ENCODE measurements at regions not wholly inside any gene's neighbourhood (a gene's known extent, or its start where the extent isn't known, plus 50 kb on each side); places are given as distances from the start of the nearest gene placed in this dataset.
A peak's percentile ranks its signal among the peaks of the same experiment; 100 is the strongest.
"Not testable (repeated sequence)": the region's sequence is repeated elsewhere in the genome, so short reads cannot be mapped to it uniquely, and the experiment has no call there.

- DNase-seq: no peak
These were observed 196.1 kb upstream of the FLRT2 start for GRCh38 chr14:85333841-85334240.

GRCh38 chr14:85334316-85334715 lies 195.6 kb upstream of the FLRT2 start:
- no peak for DNase-seq

GRCh38 chr14:85336257-85336656 lies 193.7 kb upstream of the FLRT2 start:
- no peak for DNase-seq

- no peak for DNase-seq
These were observed 193.1 kb upstream of the FLRT2 start for GRCh38 chr14:85336817-85337216.

- DNase-seq: no peak
These were observed 191.0 kb upstream of the FLRT2 start for GRCh38 chr14:85338895-85339294.

- no peak for DNase-seq
These were observed 186.9 kb upstream of the FLRT2 start for GRCh38 chr14:85342858-85343607.

- DNase-seq: no peak
These were observed 185.8 kb upstream of the FLRT2 start for GRCh38 chr14:85344171-85344570.

- no peak for DNase-seq
These were observed 184.9 kb upstream of the FLRT2 start for GRCh38 chr14:85344847-85345570.

- DNase-seq: no peak
These were observed 179.3 kb upstream of the FLRT2 start for GRCh38 chr14:85350667-85351066.

GRCh38 chr14:85352588-85352987 lies 177.4 kb upstream of the FLRT2 start:
- not testable (repeated sequence) for DNase-seq

GRCh38 chr14:85357120-85357519 lies 172.8 kb upstream of the FLRT2 start:
- DNase-seq: no peak

GRCh38 chr14:85358136-85358785 lies 171.7 kb upstream of the FLRT2 start:
- DNase-seq: no peak

- DNase-seq: no peak
These were observed 170.4 kb upstream of the FLRT2 start for GRCh38 chr14:85359505-85359904.

GRCh38 chr14:85363358-85363757 lies 166.6 kb upstream of the FLRT2 start:
- no peak for DNase-seq

- peak; percentile 2 for DNase-seq
These were observed 163.7 kb upstream of the FLRT2 start for GRCh38 chr14:85366226-85366625.

- DNase-seq: no peak
These were observed 149.1 kb upstream of the FLRT2 start for GRCh38 chr14:85380881-85381280.

- DNase-seq: no peak
These were observed 147.6 kb upstream of the FLRT2 start for GRCh38 chr14:85382341-85382740.

- no peak for DNase-seq
These were observed 142.8 kb upstream of the FLRT2 start for GRCh38 chr14:85387181-85387580.

- DNase-seq: no peak
These were observed 139.7 kb upstream of the FLRT2 start for GRCh38 chr14:85390236-85390635.

GRCh38 chr14:85391455-85391854 lies 138.5 kb upstream of the FLRT2 start:
- DNase-seq: no peak

- no peak for DNase-seq
These were observed 138.1 kb upstream of the FLRT2 start for GRCh38 chr14:85391892-85392291.

- DNase-seq: no peak
These were observed 130.8 kb upstream of the FLRT2 start for GRCh38 chr14:85399186-85399585.

GRCh38 chr14:85400678-85401077 lies 129.3 kb upstream of the FLRT2 start:
- no peak for DNase-seq

GRCh38 chr14:85401384-85401783 lies 128.6 kb upstream of the FLRT2 start:
- no peak for DNase-seq

All from NCI-H1436 (cell line).